Hippocampal formation (tissue), 2 donors: ENCODE measurements at regions not wholly inside any gene's neighbourhood (a gene's known extent, or its start where the extent isn't known, plus 50 kb on each side); places are given as distances from the start of the nearest gene placed in this dataset.
A peak's percentile ranks its signal among the peaks of the same experiment; 100 is the strongest.
"Not testable (repeated sequence)": the region's sequence is repeated elsewhere in the genome, so short reads cannot be mapped to it uniquely, and the experiment has no call there.

Experiments
- DNase-seq, 2 donors: peaks; one replicate each; lab custom pipeline; 2025; lab: John Stamatoyannopoulos, UW

DNA sequence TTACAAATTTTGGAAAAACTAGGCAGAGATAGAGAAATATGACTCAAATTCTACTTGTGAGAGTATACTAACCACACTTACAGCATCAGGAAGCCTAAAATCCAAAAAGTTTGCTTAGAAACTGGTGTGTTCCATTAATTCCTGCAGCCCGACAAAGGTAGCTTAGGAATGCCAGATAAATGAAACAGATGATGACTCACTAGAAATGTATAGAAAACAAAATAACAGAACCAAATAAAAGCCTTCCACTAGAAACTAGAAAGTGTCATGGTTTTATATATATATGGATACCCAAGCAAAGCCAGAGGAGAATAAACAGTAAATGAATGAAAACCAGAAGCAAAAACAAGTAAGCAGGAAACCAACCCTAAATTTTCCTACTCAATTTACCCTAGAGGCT lies 272.2 kb upstream of the PRDM9 start:
- DNase-seq: no peak

DNA sequence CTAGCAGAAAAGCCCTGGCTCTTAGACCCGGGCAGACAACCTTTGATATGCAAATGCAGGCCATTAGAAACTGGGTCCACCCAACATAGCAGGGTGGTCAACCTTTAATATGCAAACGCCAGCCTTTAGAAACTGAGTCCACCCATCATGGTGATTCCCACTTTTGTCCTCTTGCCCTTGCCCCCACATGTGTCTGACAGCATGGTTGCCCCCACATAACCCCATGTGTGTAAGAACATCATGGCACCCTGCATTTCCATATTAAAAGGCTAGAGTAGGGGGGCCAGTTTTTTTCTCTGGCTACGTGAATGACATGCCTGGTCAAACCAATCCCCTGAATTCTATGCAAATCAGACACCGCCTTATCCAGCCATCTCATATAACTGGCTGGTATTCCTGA lies 273.2 kb upstream of the PRDM9 start:
- DNase-seq: no peak

DNA sequence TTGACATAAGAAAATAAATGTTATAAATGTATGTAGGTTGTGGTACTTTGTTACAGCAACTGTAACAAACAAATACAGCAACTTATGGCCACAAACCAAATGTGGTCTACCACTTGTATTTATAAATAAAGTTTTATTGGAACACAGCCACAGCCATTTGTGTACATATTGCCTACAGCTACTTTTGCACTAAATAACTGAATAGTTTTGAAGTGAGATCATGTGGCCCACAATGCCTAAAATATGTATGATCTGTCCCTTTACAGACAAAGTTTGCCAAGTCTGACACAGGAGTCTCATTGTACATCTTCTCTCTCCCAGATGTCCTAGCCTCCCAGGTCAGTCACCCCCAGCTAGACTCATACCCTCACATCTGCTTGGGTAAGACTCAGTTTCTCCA lies 283.6 kb upstream of the PRDM9 start:
- no peak for DNase-seq

DNA sequence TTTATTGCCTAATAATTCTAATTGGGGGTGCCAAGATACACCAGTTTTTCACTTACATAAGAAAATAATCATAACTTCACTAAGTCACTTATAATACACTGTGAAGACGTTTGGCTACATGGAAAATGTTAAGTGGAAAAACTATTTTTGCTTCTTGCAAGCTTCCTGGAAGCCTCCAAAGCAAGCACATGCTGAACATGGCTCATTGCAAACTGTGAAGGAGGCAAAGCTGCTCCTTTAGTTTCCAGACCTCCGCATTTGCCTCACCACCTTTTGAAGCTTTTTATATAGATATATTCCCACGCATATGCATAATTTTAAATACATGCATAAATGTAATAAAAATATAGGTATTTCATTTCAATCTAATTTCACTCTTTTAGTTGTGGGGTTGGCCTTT lies 285.6 kb upstream of the PRDM9 start:
- peak in 1 of 2 donors; percentile 9 for DNase-seq

DNA sequence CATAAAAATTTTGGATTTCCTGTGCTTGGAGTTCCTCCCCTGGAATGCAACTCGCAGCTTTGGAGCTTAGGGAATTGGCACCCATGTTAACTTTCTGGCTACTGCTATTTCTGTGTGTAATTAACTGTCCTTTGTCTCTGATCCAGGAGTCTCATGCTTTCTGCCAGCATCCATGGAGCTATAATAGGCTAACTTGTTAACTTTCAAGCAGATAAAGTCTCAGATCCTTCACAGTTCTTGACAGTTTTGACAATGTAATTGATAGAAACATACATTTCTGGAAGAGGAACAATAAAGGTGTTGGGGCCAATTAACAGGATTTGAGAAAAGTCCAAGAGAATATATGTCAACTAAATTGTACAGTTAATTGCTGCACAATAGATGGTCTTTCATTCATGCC lies 290.2 kb upstream of the PRDM9 start:
- no peak for DNase-seq

DNA sequence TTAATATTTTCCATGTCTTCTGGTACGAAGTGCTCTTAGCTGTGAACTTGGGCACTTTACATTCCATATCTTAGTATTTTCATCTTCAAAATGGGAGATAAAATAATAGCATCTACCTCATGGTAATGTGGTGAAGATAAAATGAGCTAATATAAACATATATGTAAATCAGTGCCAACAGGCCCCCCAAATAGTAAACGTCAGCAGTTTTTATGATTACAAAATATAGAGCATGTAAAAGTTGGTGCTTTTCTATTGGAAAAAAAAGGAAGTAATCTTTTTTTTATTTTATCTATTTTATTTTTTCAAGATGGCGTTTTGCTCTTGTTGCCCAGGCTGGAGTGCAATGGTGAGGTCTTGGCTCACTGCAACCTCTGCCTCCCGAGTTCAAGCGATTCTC lies 291.1 kb upstream of the PRDM9 start:
- no peak for DNase-seq

DNA sequence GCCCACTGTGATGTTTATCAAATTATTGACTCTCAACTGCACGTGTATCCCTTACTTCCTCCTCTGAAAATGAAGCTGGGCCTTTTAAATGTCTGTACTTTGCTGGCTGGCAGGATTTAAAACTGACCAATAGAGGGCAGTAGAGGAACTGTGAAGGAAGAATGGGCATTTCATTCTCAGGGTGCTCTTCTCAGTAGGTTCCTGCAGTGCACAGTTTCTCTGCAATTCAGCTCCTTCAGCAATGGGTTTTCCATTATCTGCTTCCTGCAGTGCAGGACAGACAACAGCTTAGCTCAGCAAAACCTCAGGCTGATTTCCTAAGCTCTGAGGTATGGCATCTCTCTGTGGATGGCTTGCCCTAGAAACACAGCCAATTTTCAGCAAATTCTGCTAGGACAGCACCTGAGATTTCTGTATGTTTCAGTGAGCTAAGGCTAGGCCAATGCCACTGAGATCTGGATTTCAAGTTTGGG lies 298.4 kb upstream of the PRDM9 start:
- DNase-seq: peak in 1 of 2 donors; percentile 21

DNA sequence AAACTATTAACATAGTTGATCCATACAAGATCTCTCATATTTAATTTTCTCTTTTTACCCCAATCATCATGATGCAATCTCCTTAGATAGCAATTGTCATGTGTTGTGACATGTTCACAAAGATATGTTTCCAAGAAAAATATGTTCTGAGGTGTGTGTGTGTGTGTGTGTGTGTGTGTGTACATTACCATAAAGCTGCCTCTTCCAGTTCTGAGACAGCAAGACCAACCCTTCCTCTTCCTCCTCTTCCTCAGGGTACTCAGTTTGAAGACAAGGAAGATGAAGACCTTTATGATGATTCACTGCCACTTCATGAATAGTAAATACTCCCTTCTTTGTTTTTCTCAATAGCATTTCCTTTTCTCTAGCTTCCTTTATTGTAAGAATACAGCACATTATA lies 303.3 kb upstream of the PRDM9 start:
- DNase-seq: no peak

DNA sequence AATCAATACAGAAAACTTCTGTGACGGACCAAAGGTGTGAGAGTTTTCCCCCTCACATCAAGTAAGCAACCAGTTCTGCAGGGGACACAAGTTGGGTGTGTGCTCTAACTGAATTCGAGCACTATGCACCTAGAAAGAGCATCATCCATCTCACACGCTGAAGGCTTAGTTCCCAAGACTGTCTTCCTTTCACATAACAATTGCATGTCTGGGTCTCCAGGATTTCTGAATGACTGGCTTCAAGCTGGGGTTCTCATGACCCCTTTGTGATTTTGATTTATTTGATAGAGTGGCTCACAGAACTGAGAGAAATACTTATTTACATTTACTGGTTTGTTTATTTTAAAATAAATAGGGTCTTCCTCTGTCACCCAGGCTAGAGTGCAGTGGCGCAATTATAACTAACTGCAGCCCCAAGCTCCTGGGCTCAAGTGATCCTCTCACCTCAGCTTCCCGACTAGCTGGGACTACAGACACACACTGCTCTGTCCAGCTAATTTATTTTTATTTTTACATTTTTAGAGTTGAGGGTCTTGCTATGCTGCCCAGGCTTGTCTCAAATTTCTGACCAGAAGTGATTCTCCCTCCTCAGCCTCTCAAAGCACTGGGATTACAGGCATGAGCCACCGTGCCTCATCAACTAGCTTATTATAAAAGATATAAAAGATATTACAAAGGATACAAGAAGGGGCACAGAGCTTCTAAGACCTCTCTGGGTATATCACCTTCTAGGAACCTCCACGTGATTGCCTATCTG lies 316.7 kb upstream of the CDH12 start:
- DNase-seq: no peak

DNA sequence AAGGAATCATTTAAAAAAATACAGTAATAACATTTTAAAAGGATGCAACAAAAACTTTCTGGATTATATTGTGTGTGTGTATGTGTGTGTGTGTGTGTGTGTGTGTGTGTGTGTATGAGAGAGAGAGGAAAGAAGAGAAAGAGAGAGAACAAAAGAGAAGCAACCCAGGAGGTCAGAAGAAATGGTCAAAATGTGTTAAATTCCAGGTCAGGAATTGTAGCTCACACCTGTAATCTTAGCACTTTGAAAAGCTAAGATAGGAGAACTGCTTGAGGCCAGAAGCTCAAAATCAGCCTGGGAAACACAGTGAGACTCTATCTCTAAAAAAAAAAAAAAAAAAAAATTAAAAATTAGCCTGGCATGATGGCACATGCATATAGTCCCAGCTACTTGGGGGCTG lies 311.8 kb upstream of the CDH12 start:
- no peak for DNase-seq

DNA sequence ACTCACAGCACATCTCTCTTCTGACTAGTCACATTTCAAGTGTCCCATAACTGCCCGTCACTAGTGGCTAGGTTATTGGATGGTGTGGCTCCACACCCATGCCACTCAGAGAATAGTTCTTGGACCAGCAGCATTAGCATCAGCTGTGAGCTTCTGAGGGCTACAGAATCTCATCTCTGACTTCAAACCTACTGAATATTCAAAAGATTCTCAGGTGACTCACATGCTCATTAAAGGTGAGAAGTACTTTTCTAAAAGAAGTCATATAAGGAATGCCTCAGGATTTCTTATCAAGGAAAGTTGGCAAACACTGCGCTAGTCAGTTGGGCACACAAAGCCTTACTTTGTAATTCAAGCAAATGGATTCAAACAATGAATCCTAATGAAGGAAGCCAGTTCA lies 305.0 kb upstream of the CDH12 start:
- DNase-seq: no peak

DNA sequence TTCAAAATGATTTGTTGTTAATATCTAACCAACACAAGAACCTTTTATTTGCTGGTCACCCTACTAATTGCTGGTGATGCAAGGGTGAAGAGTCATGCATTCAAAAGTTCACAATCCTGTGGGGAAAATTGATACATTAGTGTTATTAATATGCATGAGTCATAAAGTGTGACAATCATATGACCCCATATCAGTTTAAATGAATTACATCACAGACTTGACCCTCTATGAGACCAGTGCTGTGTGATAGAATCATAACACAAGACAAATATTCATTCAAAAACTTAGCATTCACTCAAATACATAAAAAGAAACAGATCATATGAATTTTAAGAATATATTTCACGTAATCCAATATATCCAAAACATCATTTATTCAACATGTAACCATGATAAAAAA lies 304.6 kb upstream of the CDH12 start:
- no peak for DNase-seq

DNA sequence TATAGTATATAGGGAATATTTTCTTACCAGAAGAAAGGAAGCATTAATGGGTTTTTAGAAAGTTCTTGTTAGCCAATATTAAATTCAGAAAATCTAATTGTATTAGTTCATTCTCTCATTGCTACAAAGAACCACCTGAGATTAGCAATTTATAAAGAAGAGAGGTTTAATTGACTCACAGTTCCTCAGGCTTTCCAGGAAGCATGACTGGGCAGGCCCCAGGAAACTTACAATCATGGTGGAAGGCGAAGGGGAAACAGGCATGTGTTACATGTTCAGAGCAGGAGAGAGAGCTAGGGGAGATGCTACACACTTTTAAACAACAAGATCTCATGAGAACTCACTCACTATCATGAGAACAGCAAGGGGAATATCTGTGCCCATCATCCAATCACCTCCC lies 304.0 kb upstream of the CDH12 start:
- no peak for DNase-seq

DNA sequence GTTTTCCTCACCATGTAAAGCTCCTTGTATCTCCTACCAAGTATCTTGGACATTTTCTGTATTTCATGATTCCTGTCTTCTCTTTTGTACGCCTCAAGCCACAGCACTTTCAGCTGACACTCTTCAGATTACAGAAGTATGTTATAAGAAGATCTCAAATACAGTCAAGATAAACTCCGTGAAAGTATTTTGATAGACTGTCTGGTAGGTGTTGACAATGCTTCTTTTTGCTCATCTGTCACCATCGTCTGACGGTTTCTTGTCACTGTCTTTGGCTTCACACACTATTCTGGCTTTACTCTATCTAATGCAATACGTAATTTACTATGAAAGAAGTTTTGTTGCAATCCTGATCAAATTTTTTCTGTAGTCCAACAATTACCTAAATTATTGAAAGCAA lies 294.5 kb upstream of the CDH12 start:
- no peak for DNase-seq

DNA sequence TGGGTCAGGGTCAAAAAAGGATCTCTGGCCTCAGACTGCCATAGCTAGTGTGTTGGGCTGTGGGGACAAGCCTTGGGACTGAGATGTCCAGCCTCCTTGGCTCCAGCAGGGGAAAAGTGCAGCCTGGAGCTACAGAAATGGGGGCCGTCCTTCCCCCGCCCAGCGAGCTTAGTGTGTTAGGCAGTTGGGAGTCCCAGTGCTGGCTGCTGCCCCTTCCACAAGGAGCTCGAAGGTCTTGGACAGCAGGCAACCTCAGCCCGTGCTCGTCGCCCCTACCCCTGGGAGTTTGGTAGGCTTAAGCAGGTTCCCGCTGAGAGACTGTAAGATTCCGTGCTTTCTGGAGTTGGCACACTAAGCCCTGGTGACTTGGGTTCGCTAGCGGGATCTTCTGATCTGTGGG lies 293.0 kb upstream of the CDH12 start:
- no peak for DNase-seq

DNA sequence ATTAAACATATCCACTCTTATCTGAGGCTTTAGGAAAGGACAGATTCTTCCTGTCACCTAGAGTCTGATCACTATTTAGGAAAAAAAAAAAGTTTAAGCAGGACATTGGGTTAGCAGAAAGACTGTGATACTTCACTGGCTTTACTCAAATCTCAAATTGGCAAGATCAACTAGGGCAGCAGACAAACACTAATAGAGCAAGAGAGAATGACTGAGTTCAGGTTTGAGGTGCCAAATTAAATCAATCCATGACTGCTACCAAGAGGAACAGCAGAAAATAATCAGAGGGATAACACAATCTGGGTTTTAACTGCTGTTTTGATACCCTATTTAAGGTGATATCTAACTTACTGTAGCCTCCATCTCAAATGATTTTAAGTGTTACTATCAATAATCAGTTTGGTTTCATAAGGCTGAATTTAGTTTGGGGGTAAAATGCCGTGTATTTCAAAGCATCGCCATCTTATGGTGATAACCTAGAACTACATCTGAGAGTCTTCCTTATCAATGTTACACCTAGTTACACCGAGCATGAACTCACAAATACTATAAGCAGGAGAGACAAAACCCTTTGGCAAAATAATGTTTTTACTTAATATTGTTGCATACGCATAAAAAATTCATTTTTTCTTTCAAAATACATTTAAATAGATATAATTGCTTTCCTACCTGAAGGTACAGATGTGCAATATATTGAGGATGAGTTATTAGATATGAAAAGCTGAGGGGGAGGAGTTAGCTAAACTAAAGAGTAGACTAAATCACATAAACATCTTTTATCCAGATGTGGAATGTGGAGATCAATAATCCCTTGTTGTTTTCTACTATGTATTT lies 286.4 kb upstream of the CDH12 start:
- no peak for DNase-seq

DNA sequence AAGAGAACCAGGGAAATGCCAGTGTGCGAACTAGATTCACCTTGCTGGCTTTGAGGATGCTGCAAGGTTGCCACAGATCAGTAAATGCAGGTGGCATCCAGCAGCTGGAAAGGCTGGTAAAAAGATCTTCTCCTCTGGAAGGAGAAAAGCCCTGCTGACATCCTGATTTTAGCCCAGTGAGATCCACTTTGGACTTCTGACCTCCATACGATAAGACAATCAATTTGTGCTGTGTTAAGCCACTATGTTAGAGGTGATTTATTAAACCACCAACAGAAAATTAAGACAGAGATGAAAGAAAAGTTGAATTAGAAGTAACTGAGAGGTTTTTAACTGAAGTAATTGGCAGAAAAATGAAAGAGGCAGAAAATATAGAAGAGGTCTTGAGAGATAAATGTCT lies 283.8 kb upstream of the CDH12 start:
- no peak for DNase-seq

DNA sequence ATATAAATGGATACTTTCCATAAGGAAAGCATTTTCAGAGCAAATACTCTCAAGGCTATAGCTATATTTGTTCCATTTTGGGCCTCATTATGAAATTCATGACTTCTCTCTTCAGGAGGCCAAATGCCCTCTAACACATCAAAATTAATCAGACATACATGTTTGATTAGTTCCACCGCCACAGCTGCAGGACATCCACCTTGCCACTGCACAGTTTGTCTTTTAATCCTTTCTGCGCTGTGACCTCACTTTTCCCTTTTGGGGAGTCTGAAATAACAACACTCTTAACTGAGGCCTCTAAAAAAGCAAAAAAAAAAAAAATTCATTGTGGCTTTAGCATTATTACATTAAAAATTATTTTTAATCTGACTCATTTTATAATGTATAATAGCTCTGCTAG lies 279.1 kb upstream of the CDH12 start:
- no peak for DNase-seq

DNA sequence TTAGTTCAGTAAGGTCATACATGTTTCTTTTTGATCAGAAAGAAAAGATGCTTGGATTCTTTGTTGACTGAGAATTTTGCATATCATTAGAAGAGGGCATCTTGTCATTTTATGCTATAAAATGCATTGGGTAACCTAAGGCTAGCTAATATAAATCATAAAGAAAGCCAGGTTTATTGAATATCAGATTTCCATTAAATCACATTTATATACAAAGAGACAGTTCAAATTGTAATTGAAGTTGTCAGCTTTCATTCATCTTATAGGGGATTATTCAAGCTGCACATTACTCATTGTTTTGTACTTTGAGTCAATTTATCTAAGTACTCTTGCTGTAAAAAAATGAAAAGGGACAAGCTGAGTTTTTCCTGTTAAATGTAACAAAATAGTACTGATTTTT lies 259.1 kb upstream of the CDH12 start:
- no peak for DNase-seq

DNA sequence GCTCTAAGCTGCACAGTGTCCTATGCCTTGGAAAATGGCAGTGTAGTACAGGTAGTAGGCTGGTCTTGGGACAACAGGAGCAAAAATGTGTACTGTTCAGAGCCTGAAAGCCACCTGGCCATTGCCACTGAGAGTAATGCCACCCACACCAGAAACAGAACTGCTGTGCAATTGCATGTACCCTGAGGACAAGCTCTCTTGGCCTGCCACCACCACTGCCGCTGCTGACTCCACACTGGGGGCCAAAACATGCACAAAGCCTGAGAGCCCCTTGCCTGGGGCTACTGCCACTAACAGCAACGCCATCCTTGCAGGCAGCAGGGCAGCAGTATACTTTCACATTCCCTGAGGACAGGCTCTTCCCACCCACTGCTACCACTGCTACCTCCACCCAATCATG lies 251.9 kb upstream of the CDH12 start:
- no peak for DNase-seq

DNA sequence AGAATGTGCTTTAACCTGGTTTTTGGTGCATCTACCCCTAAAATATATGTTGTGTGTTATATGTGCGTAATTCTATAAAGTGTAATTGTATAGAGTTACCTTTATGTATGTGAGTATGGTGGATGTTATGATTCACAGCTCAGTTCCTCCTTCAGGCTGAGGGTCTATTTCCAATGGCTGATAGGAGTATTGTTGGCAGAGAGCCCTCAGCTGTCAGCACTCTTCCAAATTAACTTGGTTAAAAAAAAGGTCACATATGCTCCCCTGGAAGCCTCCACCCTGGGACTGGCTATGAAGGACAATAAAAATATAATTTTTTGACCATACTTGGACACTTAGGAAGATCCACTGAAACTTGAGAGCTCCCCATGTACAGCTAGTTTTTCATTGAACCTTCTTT lies 250.4 kb upstream of the CDH12 start:
- DNase-seq: no peak

DNA sequence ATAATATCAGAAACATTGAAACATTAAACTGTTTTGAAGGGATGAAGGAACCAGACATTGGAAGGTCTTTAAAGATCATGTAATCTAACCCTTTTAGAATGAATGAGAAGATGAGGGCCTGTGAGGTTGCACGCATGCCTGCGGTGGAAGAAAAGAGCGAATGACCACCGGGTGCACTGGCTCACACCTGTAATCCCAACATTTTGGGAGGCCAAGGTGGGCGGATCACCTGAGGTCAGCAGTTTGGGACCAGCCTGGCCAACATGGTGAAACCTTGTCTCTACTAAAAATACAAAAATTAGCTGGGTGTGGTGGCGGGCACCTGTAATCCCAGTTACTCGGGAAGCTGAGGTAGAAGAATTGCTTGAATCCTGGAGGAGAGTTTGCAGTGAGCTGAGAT lies 242.3 kb upstream of the CDH12 start:
- not testable (repeated sequence) for DNase-seq

DNA sequence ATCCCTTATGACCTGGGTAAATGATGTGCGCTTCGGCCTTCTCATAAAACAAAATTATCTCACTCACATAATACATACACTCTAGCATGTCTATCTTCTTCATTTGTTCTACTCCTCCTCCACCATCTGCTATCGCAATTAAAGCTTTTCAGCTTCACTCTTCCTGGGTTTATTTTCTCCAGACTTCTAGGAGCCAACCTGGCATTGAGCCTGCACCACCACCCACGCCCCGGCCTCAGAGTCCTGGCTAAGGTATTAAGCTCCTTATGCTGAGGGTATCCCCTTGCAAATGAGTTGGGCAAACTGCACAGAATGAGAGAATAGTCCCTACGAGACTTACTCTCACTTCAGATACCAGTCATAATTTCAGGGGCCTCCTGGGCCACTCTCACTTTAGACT lies 236.1 kb upstream of the CDH12 start:
- DNase-seq: no peak

DNA sequence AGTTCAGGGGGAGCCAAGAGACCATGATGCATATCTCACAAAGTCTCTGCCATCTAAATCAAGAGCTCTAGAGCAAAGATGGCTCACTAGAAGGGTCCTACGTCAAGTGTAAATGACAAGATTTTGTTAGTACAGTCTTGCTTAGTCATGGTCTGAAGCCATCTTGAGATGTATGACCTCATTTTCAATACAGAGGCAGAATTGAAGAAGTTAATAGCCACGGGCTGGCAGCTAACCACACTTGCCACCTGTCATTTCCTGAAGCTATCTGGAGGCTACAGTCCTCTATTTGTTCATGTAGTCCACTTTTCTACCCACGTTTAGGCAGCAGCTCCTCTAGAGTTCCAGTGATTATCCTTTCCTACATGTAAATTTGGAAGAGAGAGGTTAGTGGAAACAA lies 231.7 kb upstream of the CDH12 start:
- DNase-seq: no peak
